ENCODE measurements at regions not wholly inside any gene's neighbourhood (a gene's known extent, or its start where the extent isn't known, plus 50 kb on each side); places are given as distances from the start of the nearest gene placed in this dataset.

DNA sequence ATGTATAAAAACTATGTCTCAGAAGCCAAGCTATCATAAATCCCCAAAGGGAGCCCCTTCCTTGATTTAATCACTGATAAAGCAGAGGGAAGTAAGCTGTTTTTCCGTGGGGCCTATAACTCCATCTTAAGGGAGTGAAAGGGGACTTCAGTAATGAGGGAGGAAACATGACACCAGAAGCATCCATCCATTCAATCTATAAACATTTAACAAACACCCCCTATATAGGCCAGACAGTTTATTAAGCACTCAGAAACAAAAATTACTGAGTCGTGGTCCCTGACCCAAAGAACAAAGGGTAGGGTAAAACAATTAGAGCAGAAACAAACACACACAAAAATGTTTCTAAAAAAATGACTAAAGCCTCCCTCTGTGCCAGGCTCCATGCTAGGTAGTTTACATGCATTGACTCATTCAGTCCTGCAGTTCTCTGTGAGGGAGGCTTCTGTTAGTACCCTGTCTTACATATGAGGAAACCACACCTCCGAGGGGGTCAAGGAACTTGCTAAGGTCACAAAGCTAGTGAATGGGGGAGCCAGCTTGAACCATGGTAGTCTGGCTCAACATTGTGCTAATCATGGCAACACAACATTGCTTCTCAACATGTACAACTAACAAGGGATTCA is 472.1 kb downstream of the CDH2 start:
- H3K4me1 Mint-ChIP-seq = no peaks in the 10 kb centered on the region
- H3K9me3 Mint-ChIP-seq = peaks cover 18 to 29% of the 10 kb centered on the region in 2 donors
- no peak for DNase-seq
- ATAC-seq = no peak
- H3K27ac Mint-ChIP-seq = no peak overlapping the region
- no peak overlapping the region for H3K4me3 Mint-ChIP-seq
- H3K27me3 Mint-ChIP-seq = no peaks in the 10 kb centered on the region

DNA sequence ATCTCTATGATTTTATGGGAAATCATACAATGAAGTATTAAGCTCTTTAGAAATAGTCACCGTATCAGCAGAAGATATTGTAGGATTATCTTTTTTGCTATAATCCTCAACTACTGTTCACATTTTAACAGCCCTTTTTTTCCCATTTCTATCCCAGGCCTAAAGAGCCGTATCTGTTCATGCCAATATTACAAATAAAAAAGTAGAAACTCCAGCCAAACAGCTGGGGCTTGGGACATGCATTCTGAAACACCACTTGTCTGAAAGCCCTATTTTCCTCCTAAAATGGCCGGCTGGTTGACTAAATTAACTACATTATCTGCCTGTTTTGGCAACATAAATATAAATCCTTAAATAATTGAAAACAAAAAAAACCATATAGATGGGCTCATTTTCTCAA is 477.8 kb downstream of the CDH2 start:
- no peaks in the 10 kb centered on the region for H3K27me3 Mint-ChIP-seq
- no peak overlapping the region for H3K27ac Mint-ChIP-seq
- H3K4me3 Mint-ChIP-seq = no peak overlapping the region
- DNase-seq (no peak), ATAC-seq (no peak)
- H3K4me1 Mint-ChIP-seq = no peaks in the 10 kb centered on the region
- peaks cover 29 to 31% of the 10 kb centered on the region in 2 donors for H3K9me3 Mint-ChIP-seq

DNA sequence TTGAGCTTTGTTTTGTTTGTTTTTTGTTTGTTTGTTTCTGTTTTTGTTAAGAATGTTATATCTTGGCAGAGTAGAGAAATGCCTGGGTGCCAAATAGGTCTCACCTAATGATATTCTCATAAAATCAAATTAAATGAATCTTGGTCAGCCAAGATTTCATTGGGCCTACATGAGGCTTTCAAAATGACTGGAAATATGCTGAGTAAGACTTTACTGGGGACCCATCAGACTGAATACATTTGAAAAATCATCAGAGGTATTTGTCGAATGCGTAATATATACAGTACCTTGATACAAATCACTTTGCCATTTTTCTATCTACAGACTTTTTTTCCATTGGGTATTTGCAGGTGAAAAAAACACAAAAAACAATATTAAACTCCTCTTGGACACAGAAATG is 480.8 kb downstream of the CDH2 start:
- Mint-ChIP-seq H3K4me1 (no peaks in the 10 kb centered on the region), H3K9me3 (peaks cover 21 to 24% of the 10 kb centered on the region in 2 donors), H3K27ac (no peak overlapping the region), H3K27me3 (no peaks in the 10 kb centered on the region), H3K4me3 (no peak overlapping the region)
- ATAC-seq (no peak), DNase-seq (no peak)

DNA sequence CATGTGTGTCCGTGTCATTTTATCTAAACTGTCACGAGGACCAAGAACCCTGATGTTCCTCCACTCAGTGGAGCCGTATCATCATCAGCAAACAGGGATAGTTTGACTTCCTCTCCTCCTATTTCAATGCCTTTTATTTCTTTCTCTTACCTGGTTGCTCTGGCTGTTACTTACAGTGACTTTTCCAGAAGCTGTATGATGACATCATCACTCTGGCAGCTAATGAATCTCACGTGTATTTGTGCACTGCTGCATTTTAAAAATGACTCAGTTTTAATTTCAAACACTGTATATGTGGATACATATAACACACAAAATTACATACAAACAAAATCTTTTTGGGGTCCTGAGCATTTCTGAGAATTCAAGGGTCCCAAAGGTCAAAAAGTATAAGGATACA is 481.4 kb downstream of the CDH2 start:
- Mint-ChIP-seq H3K9me3 (peaks cover 18 to 24% of the 10 kb centered on the region in 2 donors), H3K27ac (no peak overlapping the region), H3K4me1 (no peaks in the 10 kb centered on the region), H3K4me3 (no peak overlapping the region), H3K27me3 (no peaks in the 10 kb centered on the region)
- ATAC-seq (no peak), DNase-seq (no peak)

DNA sequence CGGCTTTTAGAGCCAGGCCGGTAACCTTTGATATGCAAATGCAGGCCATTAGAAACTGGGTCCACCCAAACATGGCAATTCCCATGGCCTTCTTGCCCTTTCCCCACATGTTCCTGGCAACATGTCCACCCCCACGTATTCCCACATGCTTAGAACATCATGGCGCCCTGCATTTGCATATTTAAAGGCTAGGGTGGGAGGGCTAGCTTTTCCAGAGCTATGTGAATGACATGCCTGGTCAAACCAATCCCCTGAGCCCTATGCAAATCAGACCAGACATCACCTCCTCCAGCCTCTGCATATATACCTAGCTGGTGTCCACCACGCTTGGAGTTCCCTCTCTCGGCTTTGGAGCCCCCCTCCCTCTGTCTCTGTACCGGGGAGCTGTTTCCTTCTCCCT is 481.9 kb downstream of the CDH2 start:
- ATAC-seq (no peak), DNase-seq (no peak)
- Mint-ChIP-seq H3K27me3 (no peaks in the 10 kb centered on the region), H3K4me3 (no peak overlapping the region), H3K4me1 (no peaks in the 10 kb centered on the region), H3K27ac (no peak overlapping the region), H3K9me3 (peaks cover 18 to 22% of the 10 kb centered on the region in 2 donors)

DNA sequence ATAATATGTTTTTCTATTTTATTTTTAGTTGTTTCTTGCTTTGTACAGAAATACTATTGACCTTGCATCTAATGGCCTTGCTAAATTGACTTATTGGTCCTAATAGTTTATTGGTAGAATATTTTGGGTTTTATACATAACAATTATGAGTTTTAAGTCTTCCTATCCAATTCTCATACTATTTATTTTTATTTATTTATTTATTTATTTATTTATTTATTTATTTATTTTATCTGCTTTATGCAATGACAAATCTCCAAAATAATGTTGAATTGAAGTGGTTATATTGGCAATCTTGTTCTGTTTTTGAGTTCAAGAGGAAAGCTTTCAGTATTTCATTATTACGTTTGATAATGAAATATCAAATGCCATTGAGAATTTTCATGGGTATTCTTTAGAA is 488.3 kb downstream of the CDH2 start:
- no peaks in the 10 kb centered on the region for H3K4me1 Mint-ChIP-seq
- H3K27me3 Mint-ChIP-seq = no peaks in the 10 kb centered on the region
- no peak overlapping the region for H3K27ac Mint-ChIP-seq
- H3K4me3 Mint-ChIP-seq = no peak overlapping the region
- no peak for ATAC-seq
- H3K9me3 Mint-ChIP-seq = peaks cover 4 to 14% of the 10 kb centered on the region in 2 donors
- DNase-seq = no peak

DNA sequence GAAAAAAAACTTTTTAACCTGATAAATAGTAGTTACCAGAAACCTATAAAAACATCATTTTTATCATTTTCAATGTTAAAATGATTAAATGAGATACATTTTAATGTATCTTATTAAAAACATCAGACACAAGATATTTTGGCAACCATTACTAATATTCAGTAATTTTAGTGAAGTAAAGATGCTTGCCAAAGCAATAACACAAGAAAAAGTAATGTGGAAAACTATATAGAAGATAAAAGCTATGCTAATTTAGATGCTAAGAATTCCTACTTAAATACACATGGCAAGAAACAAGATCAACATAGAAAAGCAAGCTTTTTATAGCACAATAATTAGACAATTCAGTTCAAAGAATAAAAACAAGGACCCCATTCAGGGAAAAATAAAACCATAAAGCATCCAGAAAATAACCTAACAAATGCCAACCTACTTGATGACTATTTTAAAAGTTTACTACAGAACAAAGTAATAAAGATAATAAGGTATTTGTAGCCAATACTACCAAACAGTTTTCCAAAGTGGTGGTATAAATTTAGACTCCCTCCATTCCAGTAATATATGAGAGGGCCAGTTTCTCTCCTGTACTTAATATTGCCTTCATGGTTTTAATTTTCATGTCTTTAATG is 489.5 kb downstream of the CDH2 start:
- Mint-ChIP-seq H3K4me1 (no peaks in the 10 kb centered on the region), H3K27ac (no peak overlapping the region), H3K9me3 (peaks cover 4 to 7% of the 10 kb centered on the region in 2 donors), H3K27me3 (no peaks in the 10 kb centered on the region), H3K4me3 (no peak overlapping the region)
- DNase-seq (no peak), ATAC-seq (no peak)

DNA sequence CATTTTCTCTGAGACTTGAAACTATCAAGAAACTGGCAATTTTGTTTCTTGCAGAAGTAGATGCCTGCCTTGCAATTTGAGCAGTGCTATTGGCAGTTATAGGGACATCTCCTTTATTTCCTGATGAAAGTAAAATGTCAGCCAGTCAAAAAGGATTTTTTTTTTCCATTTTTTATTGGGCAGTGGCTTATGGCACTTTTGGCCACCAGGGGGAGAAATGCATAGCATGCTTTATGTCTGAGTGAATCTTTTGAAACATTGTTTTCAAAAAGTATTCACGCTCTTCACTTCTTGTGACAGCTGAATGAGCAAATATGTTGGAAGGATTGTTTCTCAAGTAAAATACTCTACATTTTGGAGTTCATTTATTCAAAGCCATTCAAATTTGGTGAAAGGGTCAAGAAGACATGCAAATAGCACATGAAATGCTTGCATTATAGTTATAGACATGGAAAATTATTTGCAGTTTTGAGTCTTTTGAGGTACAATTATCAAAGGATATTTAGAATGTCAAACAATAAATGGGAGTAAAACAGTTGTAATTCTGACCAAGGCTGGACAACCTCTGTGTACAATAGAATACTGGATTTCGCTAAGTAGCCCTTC is 491.0 kb downstream of the CDH2 start:
- Mint-ChIP-seq H3K9me3 (peaks cover 4 to 7% of the 10 kb centered on the region in 2 donors), H3K4me1 (no peaks in the 10 kb centered on the region), H3K27ac (no peak overlapping the region), H3K27me3 (no peaks in the 10 kb centered on the region), H3K4me3 (no peak overlapping the region)
- DNase-seq (no peak), ATAC-seq (no peak)

DNA sequence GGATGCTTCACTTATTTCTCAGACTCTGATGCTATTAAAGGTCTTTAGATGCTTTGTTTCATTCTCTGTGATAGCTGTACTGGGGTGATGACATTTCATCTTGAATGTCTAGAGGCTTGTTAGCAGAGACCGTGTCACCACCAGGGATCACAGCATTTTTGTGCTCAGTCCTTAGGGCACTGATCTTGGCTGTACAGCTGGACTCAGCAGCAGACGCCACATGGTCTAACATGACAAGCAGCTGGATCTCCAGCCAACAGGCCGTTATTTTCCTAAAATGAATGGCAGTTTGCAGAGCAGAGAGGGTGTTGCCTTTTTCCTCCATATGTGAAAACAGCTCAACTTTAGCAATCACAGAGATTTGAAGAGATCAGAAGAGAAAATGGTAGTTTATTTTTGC is 491.8 kb downstream of the CDH2 start:
- no peaks in the 10 kb centered on the region for H3K27me3 Mint-ChIP-seq
- no peak for DNase-seq
- ATAC-seq = no peak
- H3K4me1 Mint-ChIP-seq = no peaks in the 10 kb centered on the region
- peaks cover 9 to 14% of the 10 kb centered on the region in 2 donors for H3K9me3 Mint-ChIP-seq
- H3K4me3 Mint-ChIP-seq = no peak overlapping the region
- H3K27ac Mint-ChIP-seq = no peak overlapping the region

DNA sequence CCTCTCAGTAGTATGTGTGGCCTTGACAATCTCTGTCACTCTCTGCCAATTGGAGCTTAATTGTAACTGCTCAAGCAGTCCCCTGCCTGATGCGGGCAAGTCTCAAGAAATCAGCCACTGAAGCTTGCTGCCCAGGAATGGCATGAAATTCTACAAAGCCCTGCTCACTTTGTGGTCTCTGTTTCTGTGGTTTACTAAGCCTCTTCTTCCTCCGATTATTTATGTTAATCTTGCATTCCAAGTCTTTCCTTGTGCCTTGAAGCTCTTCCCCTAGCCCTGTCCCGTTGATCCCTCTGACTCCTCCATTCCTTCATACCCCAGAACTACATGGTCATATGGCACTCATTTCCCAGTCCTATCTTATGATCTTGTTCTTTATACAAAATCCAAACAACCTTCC is 489.3 kb upstream of the CHST9 start:
- H3K4me1 Mint-ChIP-seq = no peaks in the 10 kb centered on the region
- H3K9me3 Mint-ChIP-seq = peaks cover 5 to 10% of the 10 kb centered on the region in 2 donors
- no peak for ATAC-seq
- H3K4me3 Mint-ChIP-seq = no peak overlapping the region
- no peaks in the 10 kb centered on the region for H3K27me3 Mint-ChIP-seq
- H3K27ac Mint-ChIP-seq = no peak overlapping the region
- no peak for DNase-seq

DNA sequence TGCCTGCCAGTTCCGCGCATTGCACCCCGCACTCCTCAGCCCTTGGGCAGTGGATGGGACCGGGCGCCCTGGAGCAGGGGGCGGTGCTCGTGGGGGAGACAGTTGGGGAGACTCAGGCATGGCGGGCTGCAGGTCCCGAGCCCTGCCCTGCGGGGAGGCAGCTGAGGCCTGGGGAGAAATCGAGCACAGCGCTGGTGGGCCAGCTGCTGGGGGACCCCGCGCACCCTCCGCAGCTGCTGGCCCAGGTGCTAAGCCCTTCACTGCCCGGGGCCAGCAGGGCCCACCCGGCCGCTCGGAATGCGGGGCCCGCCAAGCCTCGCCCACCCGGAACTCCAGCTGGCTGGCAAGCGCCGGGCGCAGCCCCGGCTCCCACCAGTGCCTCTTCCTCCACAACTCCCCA is 488.8 kb upstream of the CHST9 start:
- Mint-ChIP-seq H3K9me3 (peaks cover 5 to 10% of the 10 kb centered on the region in 2 donors), H3K4me1 (no peaks in the 10 kb centered on the region), H3K27me3 (no peaks in the 10 kb centered on the region), H3K4me3 (no peak overlapping the region), H3K27ac (no peak overlapping the region)
- ATAC-seq = peak; percentile 18
- DNase-seq = no peak

DNA sequence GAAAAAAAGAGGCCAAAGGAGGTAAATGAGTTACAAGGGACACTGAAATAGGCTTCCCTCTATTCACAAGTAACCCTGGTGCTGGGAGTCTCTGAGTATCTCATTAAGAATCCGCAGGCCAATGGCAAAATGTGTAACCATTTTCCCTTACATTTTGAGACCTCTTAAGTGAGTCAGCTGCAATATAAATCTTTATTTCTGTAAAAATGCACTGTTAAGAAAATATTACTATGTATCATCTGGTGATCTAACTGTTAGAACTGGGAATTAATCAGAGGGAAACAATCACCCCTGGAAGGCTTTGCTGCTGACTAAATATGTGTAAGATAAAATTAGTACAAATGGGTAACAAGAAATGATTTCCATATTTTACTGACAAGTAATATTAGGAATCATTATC is 483.1 kb upstream of the CHST9 start:
- no peak for ATAC-seq
- Mint-ChIP-seq H3K9me3 (peaks cover 0 to 3% of the 10 kb centered on the region in 2 donors), H3K4me1 (no peaks in the 10 kb centered on the region), H3K4me3 (no peak overlapping the region), H3K27me3 (no peaks in the 10 kb centered on the region), H3K27ac (no peak overlapping the region)
- no peak for DNase-seq

DNA sequence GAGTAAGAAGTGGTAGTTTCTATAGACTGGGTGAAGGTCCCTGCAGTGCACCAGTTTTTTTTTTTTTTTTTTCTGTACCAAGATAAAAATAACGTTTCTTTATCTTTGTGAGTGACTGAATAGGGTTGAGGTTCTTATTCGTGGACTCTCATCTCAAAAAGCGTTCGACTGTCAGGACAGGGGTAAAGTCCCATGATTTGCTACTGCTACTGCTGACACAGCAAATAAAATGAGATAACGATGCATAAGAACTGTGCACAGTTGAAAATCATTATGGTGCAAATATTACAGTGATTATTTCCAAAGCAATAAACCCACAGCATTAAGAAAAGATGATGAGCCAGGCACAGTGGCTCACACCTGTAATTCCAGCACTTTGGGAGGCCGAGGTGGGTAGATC is 482.0 kb upstream of the CHST9 start:
- H3K4me1 Mint-ChIP-seq = no peaks in the 10 kb centered on the region
- ATAC-seq = no peak
- H3K27me3 Mint-ChIP-seq = no peaks in the 10 kb centered on the region

DNA sequence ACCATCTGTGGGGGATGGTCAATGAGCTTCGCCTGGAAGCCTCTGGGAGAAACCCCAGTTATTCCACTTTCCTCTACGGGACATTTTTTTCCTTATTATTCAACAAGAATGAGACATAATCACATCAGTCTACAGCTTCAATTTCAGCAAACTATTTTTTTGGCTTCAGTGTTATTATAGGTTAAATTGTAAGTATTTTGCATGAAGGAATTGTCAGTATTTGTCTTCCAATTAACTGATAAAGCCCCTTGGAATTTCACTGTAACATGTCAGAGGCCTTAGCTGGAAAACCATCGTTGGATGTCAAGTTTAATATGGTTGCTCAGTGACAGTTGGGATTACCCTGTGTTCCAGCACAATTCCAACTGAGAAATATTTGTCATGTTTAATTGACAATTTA is 480.9 kb upstream of the CHST9 start:
- no peak overlapping the region for H3K27ac Mint-ChIP-seq
- H3K4me1 Mint-ChIP-seq = no peaks in the 10 kb centered on the region
- no peaks in the 10 kb centered on the region for H3K27me3 Mint-ChIP-seq
- no peak overlapping the region for H3K4me3 Mint-ChIP-seq
- DNase-seq (no peak), ATAC-seq (no peak)
- peaks cover 0 to 14% of the 10 kb centered on the region in 2 donors for H3K9me3 Mint-ChIP-seq

More for the DNA sequence above, 482.0 kb upstream of the CHST9 start:
- H3K9me3 Mint-ChIP-seq = peaks cover 0 to 11% of the 10 kb centered on the region in 2 donors
- no peak overlapping the region for H3K27ac Mint-ChIP-seq
- no peak overlapping the region for H3K4me3 Mint-ChIP-seq
- no peak for DNase-seq

DNA sequence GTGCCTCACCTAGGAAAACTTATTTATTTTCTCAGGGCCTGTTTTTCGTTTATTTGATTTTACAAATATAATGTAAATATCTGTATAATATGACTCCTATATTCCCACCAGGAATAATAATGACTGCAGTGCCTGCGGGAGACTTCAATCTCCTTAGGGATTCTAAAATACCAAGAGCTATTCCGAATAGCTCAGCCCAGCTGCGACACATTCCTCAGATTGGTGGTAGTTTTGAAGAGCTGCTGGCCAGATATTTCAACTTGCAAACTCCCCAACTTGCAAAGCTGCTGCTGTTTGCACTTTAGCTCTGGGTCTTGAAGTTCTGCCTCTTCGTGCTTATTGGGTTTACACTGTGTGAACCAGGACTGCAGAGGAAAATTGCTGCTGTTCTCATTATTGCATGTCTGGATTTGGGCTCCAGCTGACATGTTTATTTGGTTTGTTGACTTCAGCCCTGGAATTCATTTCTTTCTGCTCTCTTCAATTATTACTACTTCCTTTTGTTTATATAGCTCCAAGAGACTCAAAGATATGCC is 480.2 kb upstream of the CHST9 start:
- Mint-ChIP-seq H3K27me3 (no peaks in the 10 kb centered on the region), H3K4me3 (no peak overlapping the region), H3K9me3 (peaks cover 0 to 14% of the 10 kb centered on the region in 2 donors), H3K4me1 (no peaks in the 10 kb centered on the region), H3K27ac (no peak overlapping the region)
- ATAC-seq (no peak), DNase-seq (no peak)

DNA sequence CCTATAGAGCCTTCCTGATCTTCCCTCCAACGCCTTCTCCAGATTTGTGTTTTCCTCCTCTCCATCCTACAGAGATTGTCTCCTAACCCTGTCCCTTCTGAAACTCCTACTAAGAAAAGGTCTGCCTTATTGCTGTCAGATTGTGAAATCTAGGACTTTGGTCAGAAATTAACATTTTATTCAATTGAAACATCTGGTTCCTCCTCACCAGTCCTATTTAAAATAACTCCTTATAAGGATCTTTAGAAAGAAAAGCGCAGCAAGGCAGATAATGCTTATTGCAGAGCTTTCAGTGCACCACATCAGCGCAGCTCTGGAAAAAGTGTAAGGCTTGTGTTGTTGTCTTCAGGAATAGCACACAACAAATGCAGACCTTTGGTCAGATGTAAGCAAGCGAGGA is 477.8 kb upstream of the CHST9 start:
- DNase-seq (no peak), ATAC-seq (no peak)
- Mint-ChIP-seq H3K4me1 (no peaks in the 10 kb centered on the region), H3K27me3 (no peaks in the 10 kb centered on the region), H3K9me3 (peaks cover 0 to 14% of the 10 kb centered on the region in 2 donors), H3K4me3 (no peak overlapping the region), H3K27ac (no peak overlapping the region)
